Choroid plexus epithelial cell (primary cell): ENCODE measurements at regions not wholly inside any gene's neighbourhood (a gene's known extent, or its start where the extent isn't known, plus 50 kb on each side); places are given as distances from the start of the nearest gene placed in this dataset.

Source experiments
- DNase-seq: peaks from one replicate; pipeline ENCODE4 v3.0.0-alpha.2; 2010; ENCODE audit warnings: low read depth
- H3K4me3 ChIP-seq: 2 replicates; pipeline ENCODE4 v1.5.1; 2011; ENCODE audit warnings: low read depth, mild to moderate bottlenecking, control low read depth, low read length, moderate library complexity
- CTCF ChIP-seq: conservative IDR thresholded peaks from 2 replicates; pipeline ENCODE4 v1.5.1; 2011; ENCODE audit warnings: low read depth, mild to moderate bottlenecking, control low read depth, inconsistent platforms, low read length, moderate library complexity

- no peak overlapping the region for H3K4me3 ChIP-seq
- no peak for TF ChIP-seq CTCF
- DNase-seq, result peak; percentile 45
Measured at GRCh38 chr13:74200081-74200480, 65.9 kb upstream of the KLF12 start.

GRCh38 chr13:74197677-74198429 is 63.6 kb upstream of the KLF12 start:
- H3K4me3 ChIP-seq, result no peak overlapping the region
- no peak for DNase-seq
- no peak for TF ChIP-seq CTCF

- H3K4me3 ChIP-seq, result no peak overlapping the region
- no peak for TF ChIP-seq CTCF
- no peak for DNase-seq
Measured at GRCh38 chr13:74194846-74195245, 60.6 kb upstream of the KLF12 start.

- H3K4me3 ChIP-seq, result no peak overlapping the region
- no peak for TF ChIP-seq CTCF
- no peak for DNase-seq
Measured at GRCh38 chr13:74193391-74193790, 59.2 kb upstream of the KLF12 start.

GRCh38 chr13:74191410-74191809 is 57.2 kb upstream of the KLF12 start:
- H3K4me3 ChIP-seq, result no peak overlapping the region
- DNase-seq, result peak; percentile 21
- TF ChIP-seq CTCF, result no peak

- DNase-seq, result no peak
- H3K4me3 ChIP-seq, result no peak overlapping the region
- TF ChIP-seq CTCF, result no peak
Measured at GRCh38 chr13:74190999-74191398, 56.8 kb upstream of the KLF12 start.

GRCh38 chr13:74187564-74187963 is 53.4 kb upstream of the KLF12 start:
- DNase-seq, result no peak
- no peak overlapping the region for H3K4me3 ChIP-seq
- TF ChIP-seq CTCF, result no peak
